Erythroblast (primary cell): ENCODE measurements at regions not wholly inside any gene's neighbourhood (a gene's known extent, or its start where the extent isn't known, plus 50 kb on each side); places are given as distances from the start of the nearest gene placed in this dataset.
"Not testable (repeated sequence)": the region's sequence is repeated elsewhere in the genome, so short reads cannot be mapped to it uniquely, and the experiment has no call there.

Source experiments
- DNase-seq, 2 experiments: peaks; one replicate each; lab custom pipeline; 2025; lab: John Stamatoyannopoulos, UW
- GATA1 ChIP-seq: IDR thresholded peaks from 2 replicates; pipeline ENCODE4 v1.6.1; 2011; ENCODE audit warnings: low read depth, mild to moderate bottlenecking, control low read depth, low read length, moderate library complexity
- POLR2A ChIP-seq: IDR thresholded peaks from 2 replicates; pipeline ENCODE4 v1.6.1; 2011; ENCODE audit warnings: mild to moderate bottlenecking, low read length

DNA sequence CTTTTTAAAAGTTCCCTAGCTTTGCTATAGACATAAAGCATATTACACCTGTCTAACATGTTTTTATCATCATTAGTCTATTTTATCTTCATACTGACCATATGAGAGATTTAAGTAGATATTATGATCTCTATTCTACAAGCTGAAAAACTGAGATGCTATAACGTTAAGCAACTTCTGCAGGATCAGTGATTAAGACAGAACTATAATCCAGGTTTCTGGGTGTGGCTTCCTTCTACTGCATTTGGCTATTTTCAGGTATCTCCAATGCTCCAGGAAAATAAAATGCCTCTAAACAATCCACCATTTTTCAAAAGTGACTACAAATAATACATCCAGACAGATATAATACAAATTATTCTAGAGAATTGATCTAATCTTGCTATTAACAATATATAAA is 53.4 kb downstream of the RGS2 start:
- no peak for DNase-seq
- no peak for TF ChIP-seq POLR2A
- no peak for TF ChIP-seq GATA1

DNA sequence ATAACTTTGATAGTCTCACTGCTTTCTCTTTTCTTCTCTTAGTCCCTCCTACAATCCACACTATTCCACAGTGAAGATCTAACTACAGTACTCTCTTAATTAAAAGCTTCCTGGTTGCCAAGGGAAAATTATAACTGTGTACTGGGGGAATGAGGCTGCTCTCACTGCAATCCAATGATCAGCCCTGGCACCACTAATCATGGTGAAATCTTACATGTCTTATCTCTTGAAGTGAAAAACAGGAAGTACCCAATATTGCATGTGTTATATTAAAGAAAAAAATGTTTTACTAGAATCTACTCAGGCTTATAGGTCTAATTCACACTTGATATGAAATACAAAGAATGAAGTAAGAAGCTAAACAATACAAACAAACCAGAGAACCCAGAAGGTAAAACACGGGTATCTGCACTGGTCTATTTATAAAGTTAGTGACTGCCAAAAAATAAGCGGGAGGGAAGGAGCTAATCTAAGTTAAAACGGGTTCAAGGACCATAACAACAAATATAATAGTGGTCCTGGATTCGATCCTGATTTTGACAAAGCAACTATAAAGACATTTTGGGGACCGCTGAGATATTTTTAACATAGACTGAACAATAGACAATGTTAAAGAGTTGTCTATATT is 57.5 kb downstream of the RGS2 start:
- DNase-seq = no peak
- no peak for TF ChIP-seq POLR2A
- no peak for TF ChIP-seq GATA1

DNA sequence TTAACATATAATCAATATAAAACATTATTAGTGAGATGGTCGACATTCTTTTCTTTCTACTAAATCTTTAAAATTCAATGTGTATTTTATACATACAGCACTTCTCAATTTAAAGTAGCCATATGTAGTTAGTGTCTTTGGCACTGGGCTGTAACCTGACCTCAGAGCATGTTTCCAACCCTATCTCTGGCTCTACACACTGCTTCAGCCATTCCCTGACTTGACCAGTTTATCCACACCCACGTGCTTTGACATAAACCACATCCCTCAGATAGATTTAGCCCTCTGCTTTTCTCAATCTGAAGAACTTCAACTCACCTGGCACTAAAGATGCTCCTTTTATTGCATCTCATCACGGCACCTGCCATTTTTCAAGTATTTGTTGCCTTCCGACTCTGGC is 58.3 kb downstream of the RGS2 start:
- TF ChIP-seq POLR2A = no peak
- TF ChIP-seq GATA1 = no peak
- DNase-seq = no peak

DNA sequence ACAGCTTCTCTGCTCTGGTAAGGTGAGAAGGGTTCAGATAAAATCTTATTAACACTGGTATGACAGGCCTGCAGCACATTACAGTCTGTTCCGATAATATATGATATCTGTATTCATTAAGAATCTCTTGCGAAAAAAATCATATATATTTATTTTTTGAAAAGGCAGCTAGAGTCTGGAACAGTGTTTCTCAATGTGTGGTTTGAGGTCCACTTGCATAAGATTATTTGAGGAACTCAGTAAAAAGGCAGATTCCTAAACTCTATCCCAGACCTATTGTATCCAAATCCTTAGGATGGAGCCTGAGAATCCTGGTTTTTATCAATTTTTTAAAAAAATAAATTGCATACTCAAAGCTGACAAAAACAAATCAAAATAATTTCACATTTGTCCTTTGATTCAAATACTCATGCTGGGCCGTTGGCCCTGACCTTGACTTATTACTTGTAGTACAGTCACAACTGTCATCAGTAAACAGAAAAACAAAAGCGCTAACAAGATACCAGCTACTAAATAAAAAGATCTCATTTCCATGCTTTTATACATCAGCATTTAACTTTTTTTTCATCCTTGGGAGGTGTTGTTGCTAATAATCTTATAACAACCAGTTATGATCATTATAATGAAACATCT is 60.6 kb downstream of the RGS2 start:
- TF ChIP-seq POLR2A (no peak), GATA1 (no peak)
- no peak for DNase-seq

DNA sequence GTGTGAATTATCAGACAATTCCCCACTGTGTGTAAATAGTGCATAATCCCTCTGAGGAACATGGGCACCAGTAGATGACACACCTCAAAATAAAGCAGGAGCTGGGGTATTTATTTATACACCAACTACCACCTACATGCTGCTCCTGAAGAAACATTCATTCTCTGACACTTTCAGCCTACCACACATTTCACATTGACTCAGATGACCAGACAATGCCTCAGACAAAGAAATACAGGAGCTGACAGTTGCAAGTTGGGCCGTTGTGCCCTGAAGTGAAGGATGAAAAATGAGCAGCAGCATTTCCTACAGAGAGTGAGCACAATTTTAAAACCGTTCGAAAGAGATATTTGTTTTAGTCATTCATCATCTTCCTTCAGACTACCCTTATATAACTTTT is 63.2 kb downstream of the RGS2 start:
- TF ChIP-seq POLR2A (no peak), GATA1 (no peak)
- DNase-seq = no peak

DNA sequence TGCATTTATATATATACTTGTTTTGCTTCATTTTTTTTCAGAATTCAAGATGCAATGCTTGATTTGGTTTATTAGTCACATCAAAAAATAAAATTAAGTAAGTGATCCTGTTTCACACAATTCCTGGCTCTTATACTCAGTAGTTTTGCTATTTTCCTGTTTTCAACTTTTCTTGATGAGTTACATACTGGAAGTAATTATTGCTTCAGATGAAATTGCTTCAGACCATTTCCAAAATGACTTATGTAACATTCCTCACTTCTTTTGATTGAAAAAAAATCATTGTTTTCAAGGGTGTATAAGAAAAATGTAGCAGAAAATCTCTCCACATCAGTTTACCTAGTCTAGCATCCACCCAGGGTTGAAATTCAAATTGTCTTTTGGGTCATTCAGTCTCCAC is 65.0 kb downstream of the RGS2 start:
- TF ChIP-seq GATA1 = no peak
- TF ChIP-seq POLR2A = no peak
- DNase-seq = no peak

DNA sequence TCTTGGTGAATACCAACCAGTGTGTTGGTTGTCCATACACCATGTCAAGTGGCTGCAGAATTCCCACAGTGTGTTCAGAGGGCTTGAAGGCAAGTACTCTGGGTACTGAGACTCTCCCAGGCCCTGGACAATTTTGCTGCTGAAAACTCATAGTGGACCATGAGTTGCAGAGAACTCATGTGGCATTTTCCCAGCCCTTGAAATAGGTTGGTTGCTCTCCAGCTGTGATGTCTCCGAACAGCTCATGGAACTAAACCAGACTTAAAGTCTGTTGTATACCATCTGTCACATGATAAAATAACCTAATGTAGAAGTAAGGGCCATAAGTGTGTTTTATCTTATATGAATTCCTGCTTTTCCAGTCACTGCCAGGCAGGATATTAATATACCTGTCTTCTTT is 67.8 kb downstream of the RGS2 start:
- no peak for DNase-seq
- TF ChIP-seq POLR2A = no peak
- no peak for TF ChIP-seq GATA1

DNA sequence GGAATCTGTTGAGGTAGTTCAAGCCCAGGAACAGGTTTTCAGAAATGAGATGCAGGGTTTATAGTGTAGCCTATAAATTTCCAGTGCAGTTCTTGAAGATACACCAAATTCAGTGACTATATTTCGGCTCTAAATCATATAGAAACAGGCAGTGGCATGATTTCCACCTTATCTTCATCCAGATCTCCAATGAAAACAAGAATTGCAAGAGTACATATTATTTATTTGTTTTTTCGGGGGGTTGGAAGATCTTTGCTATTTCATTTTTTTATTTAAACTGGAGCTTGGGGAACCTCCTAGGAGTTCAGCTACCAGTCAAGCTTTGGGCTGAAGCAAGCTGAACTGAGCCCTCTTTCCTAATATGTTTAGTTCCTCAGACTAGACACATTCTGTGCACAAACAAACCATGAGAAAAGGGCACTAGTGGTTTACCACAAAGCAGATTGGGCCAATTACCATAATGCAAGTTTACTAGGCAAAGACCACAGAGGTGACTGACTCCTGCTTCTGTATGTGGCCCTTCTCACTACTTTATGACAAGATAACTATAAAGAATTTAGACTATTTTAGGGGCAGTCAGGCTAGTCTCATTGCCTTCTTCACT is 68.5 kb downstream of the RGS2 start:
- no peak for DNase-seq
- TF ChIP-seq POLR2A = no peak
- no peak for TF ChIP-seq GATA1

DNA sequence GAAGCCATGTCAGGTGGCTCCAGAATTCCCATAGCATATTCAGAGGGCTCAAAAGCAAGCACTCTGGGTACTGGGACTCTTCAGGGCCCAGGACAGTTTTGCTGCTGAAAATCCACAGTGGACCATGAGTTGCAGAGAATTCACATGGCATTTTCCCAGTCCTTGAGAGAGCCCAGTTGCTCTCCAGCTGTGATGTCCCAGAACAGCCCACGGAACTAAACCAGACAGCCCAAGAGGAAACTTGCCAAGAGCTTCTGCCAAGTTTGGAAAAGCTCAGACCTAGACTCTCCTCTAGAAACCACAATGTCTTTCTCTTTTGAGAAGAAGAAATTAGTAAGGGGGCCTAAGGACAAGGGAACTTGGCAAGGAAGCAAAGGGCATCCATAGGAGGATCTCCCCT is 69.4 kb downstream of the RGS2 start:
- DNase-seq = no peak
- TF ChIP-seq GATA1 (no peak), POLR2A (no peak)

DNA sequence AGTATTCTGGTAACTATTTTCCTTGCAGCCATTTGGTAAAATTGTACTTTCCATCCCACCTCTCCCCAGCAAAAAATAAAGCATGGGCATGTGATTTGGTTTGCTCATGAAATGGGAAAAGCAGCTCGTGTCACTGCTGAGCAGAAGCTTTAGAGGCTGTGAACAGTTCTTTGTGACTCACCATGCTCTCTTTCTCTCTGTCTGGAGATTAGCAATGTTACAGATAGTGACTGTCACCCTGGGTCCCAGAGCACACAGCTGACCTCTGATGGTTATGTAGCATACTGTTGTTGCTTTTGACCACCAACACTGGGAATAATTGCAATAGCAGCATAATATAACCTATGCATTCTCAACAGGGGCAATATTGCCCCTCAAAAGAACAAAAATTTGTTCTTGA is 70.6 kb downstream of the RGS2 start:
- peak; percentile 14 to 22 for DNase-seq
- no peak for TF ChIP-seq POLR2A
- no peak for TF ChIP-seq GATA1

DNA sequence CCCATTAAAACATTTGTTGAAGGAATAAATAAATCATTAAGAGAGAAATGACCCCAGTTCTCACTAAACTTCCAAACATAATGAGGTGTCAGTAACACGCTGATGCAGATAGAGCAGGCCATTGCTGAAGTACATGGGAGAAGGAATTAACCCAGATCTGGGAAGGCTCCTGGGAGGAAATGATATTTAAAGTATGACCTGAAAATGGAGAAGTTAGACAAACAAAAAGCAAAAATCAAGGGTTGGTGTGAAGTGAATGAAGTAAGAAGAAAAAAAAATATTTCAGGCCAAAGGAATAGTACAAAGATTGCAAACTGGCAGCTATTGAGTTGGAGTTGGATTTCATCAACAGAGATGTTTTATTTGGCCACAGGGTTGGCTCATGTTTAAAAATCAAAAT is 71.4 kb downstream of the RGS2 start:
- no peak for DNase-seq
- TF ChIP-seq GATA1 (no peak), POLR2A (no peak)

DNA sequence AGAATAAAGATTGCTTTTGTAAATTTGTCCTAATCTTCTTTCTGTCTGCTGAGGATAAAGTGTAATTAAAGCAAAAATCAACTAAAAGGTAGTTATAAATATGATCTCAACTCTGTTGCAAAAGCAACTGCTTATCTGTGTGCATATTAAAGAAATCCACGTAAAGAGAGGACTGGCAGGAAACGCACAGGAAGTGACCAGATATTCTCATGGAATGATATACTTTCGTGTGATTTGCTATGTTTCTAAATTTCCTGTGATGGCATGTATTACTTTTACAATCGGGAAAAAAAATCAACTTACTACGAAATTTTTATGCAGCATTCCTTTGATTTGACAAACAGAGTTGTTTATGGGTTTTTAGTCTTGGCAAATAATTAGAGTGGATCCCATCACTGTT is 75.4 kb downstream of the RGS2 start:
- no peak for DNase-seq
- TF ChIP-seq GATA1 (no peak), POLR2A (no peak)

DNA sequence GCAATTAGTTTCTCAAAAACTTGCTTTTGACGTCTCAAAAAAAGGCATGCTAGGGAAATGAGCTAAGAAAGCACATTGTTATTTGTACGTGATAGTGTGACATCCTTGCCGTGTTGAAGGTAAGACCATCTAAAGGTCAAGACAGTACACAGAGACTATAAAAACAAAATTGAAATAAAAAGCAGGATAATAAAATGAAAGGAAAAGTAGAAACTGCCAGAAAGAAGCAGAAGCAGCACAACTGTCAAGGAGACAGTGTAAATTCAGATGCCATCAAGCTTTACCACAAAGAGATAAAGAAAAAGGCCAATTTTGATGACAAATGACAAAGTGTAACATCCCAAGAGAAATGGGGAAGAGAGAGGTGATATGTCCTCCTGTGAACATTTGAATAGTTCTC is 76.5 kb downstream of the RGS2 start:
- not testable (repeated sequence) for DNase-seq

DNA sequence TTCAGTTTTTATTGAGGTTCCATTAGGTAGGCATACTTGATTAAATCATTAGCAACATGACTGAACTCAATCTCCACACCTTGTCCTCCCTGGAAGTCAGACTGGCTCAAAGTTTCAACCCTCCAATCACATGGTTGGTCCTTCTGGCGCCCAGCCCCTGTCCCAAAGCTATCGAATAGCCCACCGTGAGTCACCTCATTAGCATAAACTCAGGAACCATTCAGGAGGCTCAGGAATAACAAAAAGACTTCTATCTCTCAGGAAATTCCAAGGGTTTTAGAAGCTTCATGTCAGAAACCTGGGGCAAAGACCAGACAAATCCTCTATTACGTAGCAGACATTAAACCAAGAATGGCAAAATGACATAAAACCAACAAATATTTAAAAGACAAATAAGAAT is 78.6 kb downstream of the RGS2 start:
- DNase-seq = no peak
- TF ChIP-seq POLR2A (no peak), GATA1 (no peak)

DNA sequence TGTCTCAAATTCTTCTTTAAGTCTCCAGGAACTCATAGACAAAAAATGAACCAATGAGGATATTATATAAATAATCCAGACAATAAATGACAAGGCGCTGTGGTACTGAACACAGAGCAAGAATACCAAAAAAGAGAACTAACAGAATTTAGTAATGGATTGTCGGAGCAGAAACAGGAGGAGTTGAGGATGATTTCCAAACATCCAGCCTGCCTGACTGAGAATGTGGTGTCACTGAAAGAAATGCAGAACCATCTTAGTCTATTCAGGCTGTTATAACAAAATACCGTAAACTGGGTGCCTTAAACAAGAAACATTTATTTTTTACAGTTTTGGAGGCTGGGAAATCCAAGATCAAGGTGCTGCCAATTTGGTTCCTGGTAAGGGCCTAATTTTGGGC is 79.7 kb downstream of the RGS2 start:
- no peak for DNase-seq
- TF ChIP-seq GATA1 (no peak), POLR2A (no peak)
